ENCODE measurements at regions not wholly inside any gene's neighbourhood (a gene's known extent, or its start where the extent isn't known, plus 50 kb on each side); places are given as distances from the start of the nearest gene placed in this dataset.

GRCh38 chr10:69741252-69741651, 60.5 kb upstream of the COL13A1 start:
- DNase-seq = no peak

GRCh38 chr10:69741671-69742355, 59.9 kb upstream of the COL13A1 start:
- no peak for DNase-seq

GRCh38 chr10:69742356-69742695, 59.4 kb upstream of the COL13A1 start:
- DNase-seq = no peak

- DNase-seq = no peak
Measured at GRCh38 chr10:69742928-69743602, 58.6 kb upstream of the COL13A1 start.

DNA sequence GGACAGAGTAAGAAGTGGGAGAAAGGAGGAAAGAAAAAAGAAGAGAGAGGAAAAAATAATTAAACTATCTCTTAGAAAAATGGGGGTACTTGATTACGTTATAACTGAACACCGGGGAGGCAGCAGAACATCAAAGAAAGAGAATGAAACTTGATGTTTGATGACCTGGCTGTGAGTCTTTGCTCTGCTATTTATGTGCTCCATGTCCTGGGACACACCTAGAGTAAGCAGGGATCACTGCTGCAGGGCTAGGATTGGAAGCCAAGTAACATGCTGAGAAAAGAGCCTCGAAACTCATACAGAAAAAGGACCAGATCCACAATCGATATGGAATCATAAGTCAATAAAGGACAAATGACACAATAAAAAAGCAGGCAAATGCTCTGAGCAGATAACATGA, 56.7 kb upstream of the COL13A1 start:
- DNase-seq = no peak

DNA sequence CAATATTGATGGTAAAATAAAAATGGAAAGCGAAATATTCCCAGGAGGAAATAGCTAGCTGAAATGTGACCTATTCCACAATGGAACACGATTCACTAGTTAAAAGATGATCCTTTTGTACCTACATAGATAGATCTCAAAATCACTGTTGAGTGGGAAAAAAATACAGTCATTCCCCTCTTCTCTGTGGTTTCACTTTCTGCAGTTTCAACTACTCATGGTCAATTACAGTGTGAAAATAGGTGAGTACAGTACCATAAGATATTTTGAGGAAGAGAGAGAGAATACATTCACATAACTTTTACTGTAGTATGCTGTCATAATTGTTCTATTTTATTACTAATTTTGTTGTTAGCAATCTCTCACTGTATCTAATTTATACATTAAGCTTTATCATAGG, 56.0 kb upstream of the COL13A1 start:
- DNase-seq = no peak

- no peak for DNase-seq
Measured at GRCh38 chr10:69747179-69747578, 54.5 kb upstream of the COL13A1 start.

DNA sequence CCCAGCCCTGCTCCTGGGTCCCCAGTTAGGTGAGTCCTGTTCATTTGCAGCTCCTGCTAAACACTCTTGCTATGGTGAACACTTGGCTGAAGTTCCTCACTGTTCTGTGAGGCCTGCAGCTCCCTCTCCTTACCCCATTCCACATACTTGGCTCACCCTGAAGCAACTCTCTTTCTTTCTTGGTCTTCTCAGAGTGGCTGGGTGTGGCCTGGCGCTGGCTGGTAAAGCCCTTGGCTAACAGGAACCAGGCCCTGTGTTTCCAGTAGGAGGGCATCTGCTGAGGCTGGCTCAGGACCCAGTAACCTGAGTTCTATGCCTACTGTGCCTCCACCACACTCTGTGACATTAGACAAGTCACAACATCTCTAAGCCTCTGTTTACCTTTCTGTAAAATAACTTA, 53.1 kb upstream of the COL13A1 start:
- DNase-seq = no peak

GRCh38 chr10:69749178-69750010, 52.3 kb upstream of the COL13A1 start:
- no peak for DNase-seq

DNA sequence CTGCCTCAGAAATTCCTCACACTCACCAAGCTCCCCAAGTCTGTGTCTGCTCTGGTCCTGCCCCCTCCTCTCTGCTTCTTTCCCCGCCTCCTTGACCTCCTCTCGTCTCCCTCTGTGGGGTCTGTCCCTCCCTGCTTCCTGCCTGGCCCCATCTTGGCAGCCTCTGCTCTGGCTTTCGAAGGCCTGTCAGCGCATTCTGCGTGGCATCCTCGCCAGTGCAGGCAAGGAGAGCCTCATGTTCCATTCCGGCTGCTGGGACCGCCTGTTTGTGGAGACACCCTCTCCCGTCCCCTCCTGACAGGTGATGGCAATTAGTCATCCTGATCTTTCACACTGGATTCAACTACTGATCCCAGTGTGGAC, 51.7 kb upstream of the COL13A1 start:
- DNase-seq = no peak

DNA sequence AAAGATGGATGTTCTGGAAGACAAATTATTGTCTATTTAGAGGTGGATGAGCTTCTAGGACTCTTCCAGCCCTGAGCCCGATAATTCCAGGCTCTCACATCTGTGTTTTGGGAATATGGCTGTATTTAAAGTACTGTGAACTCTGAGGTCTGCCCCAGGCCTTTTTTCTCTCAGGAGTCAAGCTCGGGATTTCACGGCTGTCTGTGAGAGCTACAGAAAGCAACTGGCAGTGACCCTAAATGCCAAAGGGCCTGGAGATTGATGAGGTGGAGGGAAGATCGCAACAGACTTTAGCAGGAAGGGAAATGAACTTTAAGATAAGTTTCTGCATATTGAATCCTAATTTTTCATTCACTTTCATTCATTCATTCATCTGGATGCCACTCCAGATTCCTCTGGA, 51.0 kb upstream of the COL13A1 start:
- no peak for DNase-seq

DNA sequence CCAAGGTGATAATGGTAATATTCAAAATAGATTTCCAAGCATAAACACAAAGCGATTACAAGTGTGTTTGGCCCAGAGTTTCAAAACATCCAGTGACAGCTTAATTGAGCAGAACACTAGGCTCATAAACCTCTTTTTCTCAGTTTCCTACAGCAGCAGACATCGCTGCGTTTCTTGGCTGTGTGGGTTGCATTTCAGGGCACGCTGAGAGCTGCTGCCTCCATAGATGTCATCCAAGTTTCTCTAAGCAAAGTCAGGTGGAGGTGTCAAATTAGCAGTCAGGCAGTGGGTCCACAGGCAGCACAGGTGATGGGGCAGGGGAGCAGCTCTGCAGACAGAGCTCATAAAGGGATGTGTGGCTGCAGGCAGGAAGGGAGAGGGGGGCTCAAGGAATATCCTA, 50.5 kb upstream of the COL13A1 start:
- no peak for DNase-seq
